IMR-90 (cell line): ENCODE measurements at regions not wholly inside any gene's neighbourhood (a gene's known extent, or its start where the extent isn't known, plus 50 kb on each side); places are given as distances from the start of the nearest gene placed in this dataset.

ENCODE experiments used
- ATAC-seq: fragments of 200-7000 bp; cut with Tn5 transposase; 2 replicates; pipeline ENCODE4 v1.9.1; 2020; ENCODE audit warnings: low read depth, mild to moderate bottlenecking, moderate library complexity
- BruUV-seq: library from RNA; stranded (reverse); fragments of 400-500 nt; replicated peaks from 2 replicates; lab custom pipeline; 2021; lab: Mats Ljungman, UMichigan
- CTCF ChIA-PET: fragments of 300-600 bp; formaldehyde crosslinking; extraction: SDS; loops from one replicate; lab custom pipeline; 2021; ENCODE audit warnings: antibody characterized with exemption; lab: Yijun Ruan, JAX
- POLR2A ChIA-PET: fragments of 300-600 bp; sonication (Branson Sonifier 250); formaldehyde crosslinking; loops from one replicate; lab custom pipeline; 2022; ENCODE audit warnings: antibody characterized with exemption; ENCODE audit not compliant: unreplicated experiment; lab: Charles Lee
- DNase-seq: peaks from one replicate; pipeline ENCODE4 v3.0.0; 2013
- H2AFZ ChIP-seq: replicated peaks from 2 replicates; pipeline ENCODE3; 2013; ENCODE audit warnings: low read length, mild to moderate bottlenecking; ENCODE audit not compliant: poor library complexity
- H2AK5ac ChIP-seq: 2 replicates; pipeline ENCODE4 v1.6.1; 2013; ENCODE audit warnings: low read depth, low read length, inconsistent platforms
- H2AK9ac ChIP-seq: replicated peaks from 2 replicates; pipeline ENCODE3; 2013; ENCODE audit warnings: mild to moderate bottlenecking, low read depth, low read length, moderate library complexity; ENCODE audit not compliant: poor library complexity
- H2BK120ac ChIP-seq: 2 replicates; pipeline ENCODE4 v1.6.1; 2013; ENCODE audit warnings: low read depth, low read length, inconsistent platforms
- H2BK15ac ChIP-seq: 3 replicates; pipeline ENCODE4 v1.6.1; 2013; ENCODE audit warnings: low read depth, low read length, inconsistent platforms
- H2BK20ac ChIP-seq: 2 replicates; pipeline ENCODE4 v1.6.1; 2013; ENCODE audit warnings: low read depth, mild to moderate bottlenecking, inconsistent platforms, low read length, moderate library complexity
- H2BK5ac ChIP-seq: 2 replicates; pipeline ENCODE4 v1.6.1; 2013; ENCODE audit warnings: mild to moderate bottlenecking, low read depth, low read length, inconsistent platforms; ENCODE audit not compliant: poor library complexity, severe bottlenecking
- H3K14ac ChIP-seq: replicated peaks from 2 replicates; pipeline ENCODE4 v1.6.1; 2013; ENCODE audit warnings: low read depth, low read length, inconsistent platforms
- H3K18ac ChIP-seq: 2 replicates; pipeline ENCODE4 v1.6.1; 2013; ENCODE audit warnings: low read depth, low read length, control low read depth
- H3K23ac ChIP-seq: 2 replicates; pipeline ENCODE4 v1.6.1; 2013; ENCODE audit warnings: low read depth, low read length, inconsistent platforms
- H3K27ac ChIP-seq: 2 replicates; pipeline ENCODE4 v1.5.1; 2013; ENCODE audit warnings: mild to moderate bottlenecking, control low read depth, low read length; ENCODE audit not compliant: insufficient read depth
- H3K27me3 ChIP-seq: 2 replicates; pipeline ENCODE4 v1.6.1; 2013; ENCODE audit warnings: low read length; ENCODE audit not compliant: control insufficient read depth, insufficient read depth
- H3K36me3 ChIP-seq: 2 replicates; pipeline ENCODE4 v1.6.1; 2013; ENCODE audit warnings: low read length, mixed read lengths; ENCODE audit not compliant: control insufficient read depth, insufficient read depth
- H3K4ac ChIP-seq: 2 replicates; pipeline ENCODE4 v1.6.1; 2013; ENCODE audit warnings: low read depth, low read length, inconsistent platforms
- H3K4me1 ChIP-seq: 2 replicates; pipeline ENCODE4 v1.6.1; 2013; ENCODE audit warnings: low read length, mixed read lengths; ENCODE audit not compliant: control insufficient read depth, insufficient read depth
- H3K4me2 ChIP-seq: 2 replicates; pipeline ENCODE4 v1.6.1; 2013; ENCODE audit warnings: low read depth, mild to moderate bottlenecking, control low read depth, low read length, moderate library complexity
- H3K4me3 ChIP-seq: 2 replicates; pipeline ENCODE4 v1.5.1; 2013; ENCODE audit warnings: low read depth, mild to moderate bottlenecking, control low read depth, low read length, moderate library complexity; ENCODE audit not compliant: insufficient read depth
- H3K56ac ChIP-seq: 2 replicates; pipeline ENCODE4 v1.6.1; 2013; ENCODE audit warnings: low read length, inconsistent platforms; ENCODE audit not compliant: insufficient read depth; ENCODE audit errors: extremely low read depth
- H3K79me1 ChIP-seq, 2 experiments: 2 replicates each; pipeline ENCODE4 v1.6.1; 2013; ENCODE audit warnings: low read length in 2 of 2, inconsistent platforms in 1 of 2, low read depth in 1 of 2
- H3K9ac ChIP-seq: 2 replicates; pipeline ENCODE4 v1.6.1; 2013; ENCODE audit warnings: low read depth, low read length, control low read depth
- H3K9me1 ChIP-seq: 2 replicates; pipeline ENCODE4 v1.6.1; 2013; ENCODE audit warnings: low read length, inconsistent platforms; ENCODE audit not compliant: insufficient read depth
- H3K9me3 ChIP-seq: 2 replicates; pipeline ENCODE4 v1.6.1; 2013; ENCODE audit warnings: low read length; ENCODE audit not compliant: control insufficient read depth, insufficient read depth
- H4K20me1 ChIP-seq: 2 replicates; pipeline ENCODE4 v1.6.1; 2013; ENCODE audit warnings: low read length, inconsistent platforms; ENCODE audit not compliant: insufficient read depth
- H4K5ac ChIP-seq: 2 replicates; pipeline ENCODE4 v1.6.1; 2013; ENCODE audit warnings: mild to moderate bottlenecking, low read depth, low read length, control low read depth
- H4K8ac ChIP-seq, 2 experiments: 2 replicates each; pipeline ENCODE4 v1.6.1; 2013; ENCODE audit warnings: low read depth in 2 of 2, low read length in 2 of 2, control low read depth in 1 of 2, inconsistent platforms in 1 of 2
- H4K91ac ChIP-seq: 2 replicates; pipeline ENCODE4 v1.6.1; 2013; ENCODE audit warnings: low read depth, low read length, inconsistent platforms; ENCODE audit not compliant: insufficient read depth
- BHLHE40 ChIP-seq: fragments of 150-350 bp; IDR thresholded peaks from 2 replicates; pipeline ENCODE4 v1.6.1; 2016; ENCODE audit warnings: mild to moderate bottlenecking, low read depth, low read length
- CEBPB ChIP-seq: IDR thresholded peaks from 2 replicates; pipeline ENCODE4 v1.6.1; 2012; ENCODE audit warnings: low read depth, low read length, improper control_type of control experiment
- ELK1 ChIP-seq: fragments of 150-350 bp; IDR thresholded peaks from 2 replicates; pipeline ENCODE4 v1.6.1; 2016; ENCODE audit warnings: low read depth, mild to moderate bottlenecking, low read length, moderate library complexity, borderline replicate concordance
- FOS ChIP-seq: fragments of 150-350 bp; IDR thresholded peaks from 2 replicates; pipeline ENCODE4 v1.6.1; 2016; ENCODE audit warnings: low read depth, low read length
- MAZ ChIP-seq: IDR thresholded peaks from 2 replicates; pipeline ENCODE4 v1.6.1; 2012; ENCODE audit warnings: low read depth, mild to moderate bottlenecking, low read length, improper control_type of control experiment, moderate library complexity, borderline replicate concordance
- MXI1 ChIP-seq: IDR thresholded peaks from 2 replicates; pipeline ENCODE4 v1.6.1; 2012; ENCODE audit warnings: low read depth, mild to moderate bottlenecking, low read length, moderate library complexity, borderline replicate concordance
- POLR2A ChIP-seq: IDR thresholded peaks from 2 replicates; pipeline ENCODE4 v1.6.1; 2012; ENCODE audit warnings: mild to moderate bottlenecking, low read depth, low read length
- RCOR1 ChIP-seq: IDR thresholded peaks from 2 replicates; pipeline ENCODE4 v1.6.1; 2012; ENCODE audit warnings: mild to moderate bottlenecking, low read length, improper control_type of control experiment; ENCODE audit not compliant: insufficient replicate concordance
- RFX5 ChIP-seq: IDR thresholded peaks from 2 replicates; pipeline ENCODE4 v1.8.0; 2012; ENCODE audit warnings: low read depth, mild to moderate bottlenecking, low read length, moderate library complexity
- SMC3 ChIP-seq: fragments of 150-350 bp; IDR thresholded peaks from 2 replicates; pipeline ENCODE4 v1.6.1; 2016; ENCODE audit warnings: low read depth, mild to moderate bottlenecking, antibody characterized with exemption, low read length, moderate library complexity
- USF2 ChIP-seq: fragments of 150-350 bp; IDR thresholded peaks from 2 replicates; pipeline ENCODE4 v1.6.1; 2017; ENCODE audit warnings: mild to moderate bottlenecking, antibody characterized with exemption, low read length, low read depth
- WGBS, 2 experiments: methylation state at CpG; one replicate each; pipeline versions ENCODE4 v1.1.5 to v1.1.7; 2013; ENCODE audit warnings: missing lambda C conversion rate in 2 of 2; ENCODE audit not compliant: insufficient read length in 1 of 2; ENCODE audit errors: extremely low coverage in 2 of 2; 5-methylcytosine and 5-hydroxymethylcytosine counted together
- dilution Hi-C: fragments of 300-500 bp; cut with HindIII; formaldehyde crosslinking; loops from one replicate; pipeline ENCODE4 v1.14.3; 2018; ENCODE audit warnings: low sequenced_read_pairs; ENCODE audit not compliant: unreplicated experiment
- in situ Hi-C: fragments of 300-500 bp; cut with MboI; formaldehyde crosslinking; loops from 3 replicates; pipeline ENCODE4 v1.14.3; 2019; ENCODE audit warnings: low sequenced_read_pairs, inconsistent platforms, mixed read lengths
- intact Hi-C: fragments of 100-400 bp; cut with micrococcal nuclease; formaldehyde crosslinking; loops from 2 replicates; pipeline ENCODE4 v1.10.0; 2022

- peak overlapping the region; percentile 18 for H2BK20ac ChIP-seq
- H4K5ac ChIP-seq, result 0 out of 2 replicates have a peak overlapping the region, but pooled peaks have one; percentile 8
- H4K8ac ChIP-seq, result no peak overlapping the region
- no TSS peak for BruUV-seq
- no peak overlapping the region; the same call in 1 of the 2 replicates for H3K4ac ChIP-seq
- H4K20me1 ChIP-seq, result no peaks in the 10 kb centered on the region
- no peaks in the 10 kb centered on the region for H3K36me3 ChIP-seq
- H3K4me1 ChIP-seq, result no peaks in the 10 kb centered on the region; the same call in 1 of the 2 replicates
- no peak for ATAC-seq
- 100% methylated on average over 2 of the region's 4 CpGs; no CpG with 5 or more reads in 1 of the 2 experiments for WGBS, 2 experiments
- H3K9me1 ChIP-seq, result no peaks in the 10 kb centered on the region
- no peak overlapping the region for H2AK9ac ChIP-seq
- H2BK120ac ChIP-seq, result no peak overlapping the region
- no peak overlapping the region for H3K4me3 ChIP-seq
- no peak overlapping the region for H3K23ac ChIP-seq
- peaks cover 3% of the 10 kb centered on the region; the same call in 1 of the 2 replicates for H3K9me3 ChIP-seq
- CTCF ChIA-PET, result no interaction called here
- H2BK15ac ChIP-seq, result peak overlapping the region; percentile 42; the same call in 1 of the 3 replicates
- no peak overlapping the region for H2AK5ac ChIP-seq
- dilution Hi-C loops, result no loop called here
- DNase-seq, result no peak
- POLR2A ChIA-PET, result interaction anchor here (0.5 kb wide), 1 partner anchor 445 kb away, joined by 3 read pairs; no protein-coding TSS in a partner anchor
- no peak overlapping the region for H3K4me2 ChIP-seq
- no peak overlapping the region for H3K56ac ChIP-seq
- in situ Hi-C loops, result no loop called here
- intact Hi-C loops, result no loop called here
- no peak overlapping the region for H3K14ac ChIP-seq
- no peak overlapping the region; the same call in 1 of the 2 replicates for H3K18ac ChIP-seq
- no peaks in the 10 kb centered on the region for H3K27me3 ChIP-seq
- H2BK5ac ChIP-seq, result no peak overlapping the region
- H3K27ac ChIP-seq, result no peak overlapping the region
- TF ChIP-seq MAZ (no peak), MXI1 (no peak), ELK1 (no peak), FOS (no peak), CEBPB (no peak), SMC3 (no peak), POLR2A (no peak), RCOR1 (no peak), BHLHE40 (no peak), RFX5 (no peak), USF2 (no peak)
- no peak overlapping the region for H2AFZ ChIP-seq
- no peak overlapping the region for H4K91ac ChIP-seq
- no peaks in the 10 kb centered on the region for H3K79me1 ChIP-seq
- H3K9ac ChIP-seq, result no peak overlapping the region
Measured at GRCh38 chr1:218743861-218744505, 398.8 kb downstream of the TGFB2 start.
